Lung (tissue), 11 donors: ENCODE measurements at regions not wholly inside any gene's neighbourhood (a gene's known extent, or its start where the extent isn't known, plus 50 kb on each side); places are given as distances from the start of the nearest gene placed in this dataset.
A peak's percentile ranks its signal among the peaks of the same experiment; 100 is the strongest.

ENCODE experiments used
- ATAC-seq: fragments of 200-7000 bp; cut with Tn5 transposase; one replicate; pipeline ENCODE4 v1.9.1; 2020; ENCODE audit warnings: moderate number of reproducible peaks; ENCODE audit not compliant: insufficient read depth, low FRiP score
- DNase-seq, 3 donors: peaks; one replicate each; pipeline ENCODE4 v3.0.0-alpha.2; 2013 to 2017
- H3K27ac ChIP-seq, 2 donors: one replicate each; pipeline ENCODE4 v1.5.1; 2013; ENCODE audit warnings: mild to moderate bottlenecking in 2 of 2, moderate library complexity in 2 of 2, control low read depth in 1 of 2, inconsistent platforms in 1 of 2, low read depth in 1 of 2, low read length in 1 of 2
- H3K27me3 ChIP-seq, 3 donors: one replicate each; pipeline ENCODE4 v1.5.1; 2013; ENCODE audit warnings: low read length in 2 of 3; ENCODE audit not compliant: control insufficient read depth in 3 of 3, insufficient read depth in 3 of 3
- H3K36me3 ChIP-seq, 4 donors: one replicate each; pipeline ENCODE4 v1.5.1; 2013; ENCODE audit warnings: low read length in 4 of 4, mild to moderate bottlenecking in 1 of 4, moderate library complexity in 1 of 4; ENCODE audit not compliant: control insufficient read depth in 4 of 4, insufficient read depth in 4 of 4
- H3K4me1 ChIP-seq, 5 donors: one replicate each; pipeline ENCODE4 v1.5.1; 2013; ENCODE audit warnings: low read length in 5 of 5, mild to moderate bottlenecking in 2 of 5, moderate library complexity in 1 of 5; ENCODE audit not compliant: control insufficient read depth in 5 of 5, insufficient read depth in 5 of 5
- H3K4me3 ChIP-seq: one replicate; pipeline ENCODE4 v1.5.1; 2013; ENCODE audit warnings: mild to moderate bottlenecking, control low read depth, moderate library complexity
- H3K9ac ChIP-seq, 2 donors: one replicate each; pipeline ENCODE4 v1.5.1; 2013; ENCODE audit warnings: low read length in 2 of 2, control low read depth in 1 of 2; ENCODE audit not compliant: insufficient read depth in 1 of 2
- H3K9me3 ChIP-seq, 4 donors: one replicate each; pipeline ENCODE4 v1.5.1; 2013; ENCODE audit warnings: low read length in 3 of 4, mild to moderate bottlenecking in 1 of 4, moderate library complexity in 1 of 4; ENCODE audit not compliant: control insufficient read depth in 4 of 4, insufficient read depth in 3 of 4
- CTCF ChIP-seq: IDR thresholded peaks from 2 replicates; pipeline ENCODE4 v1.5.1; 2012; ENCODE audit warnings: mild to moderate bottlenecking; ENCODE audit errors: control extremely low read depth, extremely low read depth
- WGBS, 2 donors: extraction: QIAGEN DNeasy Blood & Tissue Kit; methylation state at CpG; one replicate each; pipeline ENCODE4 v1.1.7; 2013; 5-methylcytosine and 5-hydroxymethylcytosine counted together
- donor health status: control.
- donor health status: control.
- donor health status: Bipolar disorder and iron deficiency.
- donor health status: healthy.
- donor health status: DM: yes; HTN: yes; CAD: no.

GRCh38 chr12:100715976-100716944 lies 78.3 kb upstream of the ANO4 start:
- H3K27me3 ChIP-seq: peaks cover 17 to 70% (median 45%) of the 10 kb centered on the region in 3 donors
- peaks cover 0 to 11% (median 0%) of the 10 kb centered on the region in 4 donors for H3K9me3 ChIP-seq
- no peak for TF ChIP-seq CTCF
- H3K27ac ChIP-seq: no peak overlapping the region
- no peak overlapping the region for H3K9ac ChIP-seq
- WGBS, 2 donors: 30 to 35% methylated on average over 55 of the region's 55 CpGs
- peaks cover 0 to 6% (median 0%) of the 10 kb centered on the region in 5 donors for H3K4me1 ChIP-seq
- no peaks in the 10 kb centered on the region for H3K36me3 ChIP-seq
- no peak overlapping the region for H3K4me3 ChIP-seq
- peak; percentile 2 for ATAC-seq
- DNase-seq: no peak

GRCh38 chr12:100716945-100717732 lies 77.4 kb upstream of the ANO4 start:
- no peak overlapping the region for H3K4me3 ChIP-seq
- peaks cover 17 to 74% (median 48%) of the 10 kb centered on the region in 3 donors for H3K27me3 ChIP-seq
- WGBS, 2 donors: 2% methylated on average over 73 to 100 of the region's 100 CpGs
- DNase-seq: peak; percentile 21 to 50 (median 45)
- H3K9ac ChIP-seq: no peak overlapping the region
- peaks cover 0 to 11% (median 0%) of the 10 kb centered on the region in 4 donors for H3K9me3 ChIP-seq
- H3K36me3 ChIP-seq: no peaks in the 10 kb centered on the region
- H3K4me1 ChIP-seq: peaks cover 0 to 6% (median 0%) of the 10 kb centered on the region in 5 donors
- no peak overlapping the region for H3K27ac ChIP-seq
- no peak for TF ChIP-seq CTCF
- no peak for ATAC-seq

GRCh38 chr12:100717733-100718067 lies 76.9 kb upstream of the ANO4 start:
- WGBS, 2 donors: 5% methylated on average over 13 of the region's 13 CpGs
- ATAC-seq (no peak), DNase-seq (peak in 1 of 3 donors; percentile 3)
- no peak overlapping the region for H3K9ac ChIP-seq
- H3K36me3 ChIP-seq: no peaks in the 10 kb centered on the region
- TF ChIP-seq CTCF: no peak
- H3K4me3 ChIP-seq: no peak overlapping the region
- peaks cover 0 to 6% (median 0%) of the 10 kb centered on the region in 5 donors for H3K4me1 ChIP-seq
- peaks cover 17 to 72% (median 48%) of the 10 kb centered on the region in 3 donors for H3K27me3 ChIP-seq
- peaks cover 0 to 11% (median 0%) of the 10 kb centered on the region in 4 donors for H3K9me3 ChIP-seq
- no peak overlapping the region for H3K27ac ChIP-seq
